SK-N-SH treated with all-trans-retinoic acid at 6 μM for 48 hours (cell line): ENCODE measurements at regions not wholly inside any gene's neighbourhood (a gene's known extent, or its start where the extent isn't known, plus 50 kb on each side); places are given as distances from the start of the nearest gene placed in this dataset.

ENCODE experiments used
- ARNTL ChIP-seq: fragments of 450-650 bp; formaldehyde crosslinking; IDR thresholded peaks from 2 replicates; pipeline ENCODE4 v1.5.0; 2020; ENCODE audit warnings: low read depth, mild to moderate bottlenecking, moderate library complexity, borderline replicate concordance
- BACH2 ChIP-seq: fragments of 250-450 bp; sonication (Bioruptor Pico); IDR thresholded peaks from 2 replicates; pipeline ENCODE4 v1.9.0; 2021; ENCODE audit warnings: mild to moderate bottlenecking, borderline replicate concordance
- ISL1 ChIP-seq: fragments of 250-450 bp; sonication (Bioruptor Pico); IDR thresholded peaks from 2 replicates; pipeline ENCODE4 v2.1.2; 2022; ENCODE audit warnings: mild to moderate bottlenecking, moderate library complexity
- ZFP3 ChIP-seq: fragments of 250-450 bp; sonication (Bioruptor Pico); IDR thresholded peaks from 2 replicates; pipeline ENCODE4 v1.5.0; 2020; ENCODE audit warnings: mild to moderate bottlenecking, moderate library complexity
- ZFP30 ChIP-seq: fragments of 450-650 bp; formaldehyde crosslinking; IDR thresholded peaks from 2 replicates; pipeline ENCODE4 v1.5.0; 2022; ENCODE audit warnings: mild to moderate bottlenecking, moderate library complexity
- ZNF70 ChIP-seq: fragments of 450-650 bp; formaldehyde crosslinking; IDR thresholded peaks from 2 replicates; pipeline ENCODE4 v1.5.0; 2020; ENCODE audit warnings: mild to moderate bottlenecking, moderate library complexity
- TF ChIP-seq, protein P1 (sequence below): fragments of 250-450 bp; sonication (Bioruptor Pico); IDR thresholded peaks from 2 replicates; pipeline ENCODE4 v1.8.0; 2020; ENCODE audit warnings: mild to moderate bottlenecking, moderate library complexity, borderline replicate concordance
- TF ChIP-seq, protein P2 (sequence below): fragments of 250-450 bp; sonication (Bioruptor Pico); IDR thresholded peaks from 2 replicates; pipeline ENCODE4 v1.5.1; 2021; ENCODE audit warnings: mild to moderate bottlenecking, moderate library complexity

DNA sequence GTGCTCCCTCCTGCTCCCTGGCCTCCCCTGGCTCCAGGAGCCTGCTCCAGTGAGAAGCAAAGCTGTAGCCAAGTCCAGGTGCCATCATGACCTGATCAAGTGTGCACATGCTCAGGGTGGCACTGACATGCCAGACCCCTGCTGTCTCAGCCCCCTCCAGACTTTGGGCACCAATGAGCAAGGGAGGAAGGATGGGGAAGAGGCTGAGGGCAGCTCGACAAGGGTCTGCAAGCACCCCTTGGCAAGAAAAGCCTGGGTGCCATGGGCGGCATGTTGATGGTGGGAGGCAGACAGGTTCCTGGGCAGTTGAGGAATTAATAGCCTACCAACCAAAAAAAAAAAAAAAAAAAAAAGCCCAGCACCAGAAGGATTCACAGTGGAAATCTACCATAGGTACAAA lies 942.6 kb upstream of the PRMT6 start:
- no peak for TF ChIP-seq ARNTL (CRISPR knock-in tag)
- TF ChIP-seq, protein P1, sequence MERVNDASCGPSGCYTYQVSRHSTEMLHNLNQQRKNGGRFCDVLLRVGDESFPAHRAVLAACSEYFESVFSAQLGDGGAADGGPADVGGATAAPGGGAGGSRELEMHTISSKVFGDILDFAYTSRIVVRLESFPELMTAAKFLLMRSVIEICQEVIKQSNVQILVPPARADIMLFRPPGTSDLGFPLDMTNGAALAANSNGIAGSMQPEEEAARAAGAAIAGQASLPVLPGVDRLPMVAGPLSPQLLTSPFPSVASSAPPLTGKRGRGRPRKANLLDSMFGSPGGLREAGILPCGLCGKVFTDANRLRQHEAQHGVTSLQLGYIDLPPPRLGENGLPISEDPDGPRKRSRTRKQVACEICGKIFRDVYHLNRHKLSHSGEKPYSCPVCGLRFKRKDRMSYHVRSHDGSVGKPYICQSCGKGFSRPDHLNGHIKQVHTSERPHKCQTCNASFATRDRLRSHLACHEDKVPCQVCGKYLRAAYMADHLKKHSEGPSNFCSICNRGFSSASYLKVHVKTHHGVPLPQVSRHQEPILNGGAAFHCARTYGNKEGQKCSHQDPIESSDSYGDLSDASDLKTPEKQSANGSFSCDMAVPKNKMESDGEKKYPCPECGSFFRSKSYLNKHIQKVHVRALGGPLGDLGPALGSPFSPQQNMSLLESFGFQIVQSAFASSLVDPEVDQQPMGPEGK (CRISPR knock-in tag) = no peak
- no peak for TF ChIP-seq BACH2 (CRISPR knock-in tag)
- TF ChIP-seq, protein P2, sequence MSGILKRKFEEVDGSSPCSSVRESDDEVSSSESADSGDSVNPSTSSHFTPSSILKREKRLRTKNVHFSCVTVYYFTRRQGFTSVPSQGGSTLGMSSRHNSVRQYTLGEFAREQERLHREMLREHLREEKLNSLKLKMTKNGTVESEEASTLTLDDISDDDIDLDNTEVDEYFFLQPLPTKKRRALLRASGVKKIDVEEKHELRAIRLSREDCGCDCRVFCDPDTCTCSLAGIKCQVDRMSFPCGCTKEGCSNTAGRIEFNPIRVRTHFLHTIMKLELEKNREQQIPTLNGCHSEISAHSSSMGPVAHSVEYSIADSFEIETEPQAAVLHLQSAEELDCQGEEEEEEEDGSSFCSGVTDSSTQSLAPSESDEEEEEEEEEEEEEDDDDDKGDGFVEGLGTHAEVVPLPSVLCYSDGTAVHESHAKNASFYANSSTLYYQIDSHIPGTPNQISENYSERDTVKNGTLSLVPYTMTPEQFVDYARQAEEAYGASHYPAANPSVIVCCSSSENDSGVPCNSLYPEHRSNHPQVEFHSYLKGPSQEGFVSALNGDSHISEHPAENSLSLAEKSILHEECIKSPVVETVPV (CRISPR knock-in tag) = no peak
- TF ChIP-seq ZFP3 (CRISPR knock-in tag) = no peak
- no peak for TF ChIP-seq ISL1
- TF ChIP-seq ZNF70 (CRISPR knock-in tag) = no peak
- TF ChIP-seq ZFP30 (CRISPR knock-in tag) = no peak
